GM20431 (cell line): ENCODE measurements at regions not wholly inside any gene's neighbourhood (a gene's known extent, or its start where the extent isn't known, plus 50 kb on each side); places are given as distances from the start of the nearest gene placed in this dataset.
"Not testable (repeated sequence)": the region's sequence is repeated elsewhere in the genome, so short reads cannot be mapped to it uniquely, and the experiment has no call there.

ENCODE experiments used
- in situ Hi-C: fragments of 300-500 bp; cut with MseI, MboI; formaldehyde crosslinking; loops from one replicate; pipeline ENCODE4 v1.15.0; 2020; ENCODE audit warnings: low sequenced_read_pairs; ENCODE audit not compliant: unreplicated experiment

DNA sequence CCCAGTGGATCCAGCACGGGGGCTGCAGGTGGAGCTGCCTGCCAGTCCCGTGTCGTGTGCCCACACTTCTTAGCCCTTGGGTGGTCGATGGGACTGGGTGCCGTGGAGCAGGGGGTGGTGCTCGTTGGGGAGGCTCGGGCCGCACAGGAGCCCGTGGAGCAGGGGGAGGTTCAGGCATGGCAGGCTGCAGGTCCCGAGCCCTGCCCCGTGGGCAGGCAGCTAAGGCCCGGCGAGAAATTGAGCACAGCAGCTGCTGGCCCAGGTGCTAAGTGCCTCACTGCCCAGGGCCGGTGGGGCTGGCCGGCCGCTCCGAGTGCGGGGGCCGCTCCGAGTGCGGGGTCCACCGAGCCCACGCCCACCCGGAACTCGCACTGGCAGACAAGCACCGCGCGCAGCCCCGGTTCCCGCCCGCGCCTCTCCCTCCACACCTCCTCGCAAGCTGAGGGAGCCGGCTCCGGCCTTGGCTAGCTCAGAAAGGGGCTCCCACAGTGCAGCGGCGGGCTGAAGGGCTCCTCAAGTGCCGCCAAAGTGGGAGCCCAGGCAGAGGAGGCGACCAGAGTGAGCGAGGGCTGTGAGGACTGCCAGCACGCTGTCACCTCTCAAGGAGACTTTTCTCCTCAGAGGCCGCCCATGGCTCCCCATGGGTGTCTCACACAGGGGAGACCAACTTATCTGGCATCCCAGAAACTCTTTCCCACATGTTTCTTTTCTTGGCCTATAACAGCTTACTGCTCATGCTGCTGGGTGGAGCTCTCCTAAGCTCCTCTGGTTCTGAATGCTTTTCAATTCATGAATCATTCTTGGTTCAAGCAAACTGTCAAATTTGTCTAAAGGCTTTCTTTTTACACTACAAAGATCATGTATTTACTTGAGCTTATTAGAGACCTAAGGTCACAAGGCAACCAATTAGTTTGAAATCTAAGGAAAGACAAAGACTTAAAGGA is 885.1 kb downstream of the KCNT2 start:
- in situ Hi-C loops = not testable (repeated sequence)

DNA sequence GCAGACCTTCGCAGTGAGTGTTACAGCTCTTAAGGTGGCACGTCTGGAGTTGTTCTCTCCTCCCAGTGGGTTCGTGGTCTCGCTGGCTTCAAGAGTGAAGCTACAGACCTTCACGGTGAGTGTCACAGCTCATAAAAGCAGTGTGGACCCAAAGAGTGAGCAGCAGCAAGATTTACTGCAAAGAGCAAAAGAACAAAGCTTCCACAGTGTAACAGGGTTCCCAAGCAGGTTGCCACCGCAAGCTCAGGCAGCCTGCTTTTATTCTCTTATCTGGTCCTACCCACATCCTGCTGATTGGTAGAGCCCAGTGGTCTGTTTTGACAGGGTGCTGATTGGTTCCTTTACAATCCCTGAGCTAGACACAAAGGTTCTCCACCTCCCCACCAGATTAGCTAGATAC is 886.1 kb downstream of the KCNT2 start:
- in situ Hi-C loops = not testable (repeated sequence)

- in situ Hi-C loops = no loop called here
Observed at GRCh38 chr1:195721210-195721971, 886.8 kb downstream of the KCNT2 start.

DNA sequence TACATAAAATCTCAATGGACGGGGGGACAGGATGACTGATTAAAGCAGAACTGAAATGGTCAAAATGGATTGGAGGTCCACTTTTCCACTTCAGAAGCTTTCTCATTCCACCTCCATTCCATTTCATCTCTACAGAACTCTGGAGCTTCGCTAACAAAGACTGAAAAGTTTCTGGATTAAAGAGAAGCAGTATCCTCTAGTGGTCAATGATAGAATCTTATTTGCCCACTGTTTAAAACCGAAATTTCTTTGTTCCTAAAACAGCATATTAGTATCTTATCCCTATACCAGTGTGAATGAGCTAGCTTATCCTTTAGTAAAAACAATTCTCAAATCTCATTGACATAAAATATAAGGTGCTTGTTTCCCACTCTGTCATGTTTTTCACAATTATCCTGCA is 890.6 kb downstream of the KCNT2 start:
- in situ Hi-C loops = no loop called here

GRCh38 chr1:195715652-195716051 is 892.6 kb downstream of the KCNT2 start:
- in situ Hi-C loops = no loop called here

- in situ Hi-C loops = no loop called here
Observed at GRCh38 chr1:195714248-195714647, 894.0 kb downstream of the KCNT2 start.

DNA sequence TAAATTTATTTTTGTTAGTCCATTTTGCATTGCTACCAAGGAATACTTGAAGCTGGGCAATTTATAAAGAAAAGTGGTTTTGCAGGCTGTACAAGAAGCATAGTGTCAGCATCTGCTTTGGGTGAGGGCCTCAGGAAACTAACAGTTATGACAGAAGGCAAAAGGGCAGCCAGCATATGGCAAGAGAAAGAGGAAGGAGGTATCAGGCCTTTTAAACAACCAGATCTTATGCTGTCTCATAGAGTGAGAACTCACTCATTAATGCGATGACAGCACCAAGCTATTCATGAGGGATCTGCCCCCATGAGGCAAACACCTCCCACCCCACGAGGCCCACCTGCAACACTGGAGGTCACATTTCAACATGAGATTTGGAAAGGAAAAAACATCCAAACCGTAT is 898.4 kb downstream of the KCNT2 start:
- in situ Hi-C loops = no loop called here

DNA sequence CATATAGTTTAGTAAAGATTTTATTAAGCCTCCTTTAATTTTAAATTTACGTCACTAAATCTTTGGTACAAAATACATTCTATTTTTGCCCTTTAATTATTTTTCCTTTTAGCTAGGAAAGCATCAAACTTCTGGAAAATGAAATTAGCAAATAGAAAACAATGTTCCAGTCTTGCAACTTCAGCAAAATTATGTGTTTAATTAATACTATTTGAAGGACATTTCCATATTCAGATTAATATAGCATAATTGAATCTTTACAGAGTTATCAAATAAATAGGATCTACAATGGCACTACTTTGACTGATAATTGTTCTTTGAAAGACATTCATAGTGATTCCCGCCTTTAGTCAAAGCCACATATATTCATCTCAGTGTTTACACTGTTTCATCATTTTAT is 904.2 kb downstream of the KCNT2 start:
- in situ Hi-C loops = no loop called here

DNA sequence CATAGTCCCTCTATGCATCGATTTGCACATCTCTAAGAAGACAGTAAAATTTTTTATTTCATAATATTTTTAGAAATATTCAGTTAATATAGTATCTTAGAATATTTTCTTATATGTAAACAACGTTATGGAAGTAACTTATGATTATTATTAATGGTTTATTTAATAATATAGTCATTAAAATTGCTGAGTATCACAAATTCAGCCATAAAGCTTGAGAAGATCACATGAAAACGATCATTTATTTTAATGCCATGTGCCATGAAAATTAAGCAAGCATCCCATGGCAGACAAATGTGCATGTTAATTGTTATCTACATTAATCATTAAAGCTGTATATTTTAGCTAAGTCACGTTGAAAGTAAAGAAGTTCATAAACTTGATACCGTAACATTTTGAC is 907.1 kb downstream of the KCNT2 start:
- in situ Hi-C loops = no loop called here

DNA sequence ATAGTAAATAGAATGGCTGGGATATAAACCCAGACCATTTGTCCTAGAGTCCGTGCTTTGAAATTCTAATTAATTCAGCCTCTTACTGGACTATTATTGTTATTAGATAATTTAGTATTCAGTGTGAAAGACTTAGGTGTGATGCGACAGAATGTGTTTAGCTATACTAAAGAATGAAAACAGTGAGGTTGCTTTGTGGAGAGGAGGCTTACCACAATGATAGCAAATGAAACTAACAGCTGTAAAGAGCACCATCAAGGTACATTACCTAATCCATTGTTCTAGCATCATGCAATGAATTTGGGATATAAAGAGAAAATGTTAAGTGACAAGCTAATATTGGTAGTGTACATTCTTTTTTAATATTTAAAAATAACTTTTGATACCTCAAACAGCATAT is 911.1 kb downstream of the KCNT2 start:
- in situ Hi-C loops = no loop called here

GRCh38 chr1:195686764-195687163 is 921.5 kb downstream of the KCNT2 start:
- in situ Hi-C loops = no loop called here

DNA sequence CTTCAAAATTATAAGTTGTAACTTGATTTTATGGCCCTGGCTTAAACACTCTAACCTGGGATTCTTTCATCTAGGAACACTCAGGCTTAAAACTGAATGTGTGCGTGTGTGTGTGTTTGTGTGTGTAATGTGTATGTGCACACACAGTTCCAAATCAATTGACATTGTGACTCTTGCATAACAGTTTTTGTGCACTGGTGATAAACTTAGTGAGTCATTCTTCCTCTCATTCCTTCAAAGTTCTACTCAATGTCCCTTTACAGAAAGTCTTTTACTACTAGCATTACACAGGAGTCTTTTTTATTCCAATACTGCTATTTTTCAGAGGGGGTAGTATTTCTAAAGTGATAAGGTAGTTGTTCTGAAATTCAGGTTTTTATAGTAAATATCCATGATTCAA is 943.6 kb downstream of the KCNT2 start:
- in situ Hi-C loops = no loop called here

GRCh38 chr1:195663549-195664280 is 944.5 kb downstream of the KCNT2 start:
- in situ Hi-C loops = no loop called here

GRCh38 chr1:195656780-195657179 is 951.5 kb downstream of the KCNT2 start:
- in situ Hi-C loops = no loop called here

GRCh38 chr1:195648875-195649274 is 959.4 kb downstream of the KCNT2 start:
- in situ Hi-C loops = not testable (repeated sequence)

DNA sequence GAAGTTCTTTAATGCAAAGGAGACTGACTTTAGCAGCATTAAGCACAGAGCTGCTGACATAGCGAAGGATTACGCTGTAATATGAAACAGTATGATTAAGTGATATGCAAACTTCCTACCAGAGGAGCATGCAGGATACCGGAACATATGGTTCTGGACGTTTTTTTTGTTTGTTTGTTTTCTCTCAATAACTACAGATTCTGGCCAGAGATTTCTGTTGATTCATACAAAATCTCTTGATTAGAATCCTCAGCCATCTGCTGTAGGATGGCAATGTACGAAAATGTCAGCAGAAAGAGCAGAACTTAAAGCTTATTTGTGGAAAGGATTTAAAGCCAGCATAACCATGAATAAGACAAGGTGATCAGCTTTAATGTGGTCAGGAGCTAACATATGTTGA is 970.7 kb downstream of the KCNT2 start:
- in situ Hi-C loops = no loop called here

DNA sequence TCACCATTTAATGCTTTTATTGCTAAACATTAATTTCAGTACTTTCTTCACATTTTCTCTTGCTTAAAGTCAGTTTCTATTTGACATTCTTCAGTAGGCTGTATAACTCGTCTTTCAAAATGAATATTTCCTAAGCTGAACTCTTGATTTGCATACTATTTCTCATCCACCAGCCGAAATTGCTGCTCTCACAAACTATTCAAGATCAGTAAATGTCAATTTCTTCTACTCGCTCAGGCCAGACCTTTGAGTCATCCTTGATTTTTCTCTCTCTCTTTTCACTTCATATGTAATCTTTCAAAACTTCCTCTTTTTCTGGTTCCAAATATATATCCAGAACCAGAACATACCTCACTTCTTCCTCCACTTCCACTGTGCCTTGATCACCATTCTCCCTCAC is 990.0 kb downstream of the KCNT2 start:
- in situ Hi-C loops = no loop called here

- in situ Hi-C loops = no loop called here
Observed at GRCh38 chr1:195617106-195617505, 991.1 kb downstream of the KCNT2 start.

GRCh38 chr1:195608883-195609282 is 999.4 kb downstream of the KCNT2 start:
- in situ Hi-C loops = no loop called here

GRCh38 chr1:195606483-195606882 is 1001.8 kb downstream of the KCNT2 start:
- in situ Hi-C loops = no loop called here

GRCh38 chr1:195604287-195604686 is 1004.0 kb downstream of the KCNT2 start:
- in situ Hi-C loops = no loop called here
